ENCODE measurements at regions not wholly inside any gene's neighbourhood (a gene's known extent, or its start where the extent isn't known, plus 50 kb on each side); places are given as distances from the start of the nearest gene placed in this dataset.

DNA sequence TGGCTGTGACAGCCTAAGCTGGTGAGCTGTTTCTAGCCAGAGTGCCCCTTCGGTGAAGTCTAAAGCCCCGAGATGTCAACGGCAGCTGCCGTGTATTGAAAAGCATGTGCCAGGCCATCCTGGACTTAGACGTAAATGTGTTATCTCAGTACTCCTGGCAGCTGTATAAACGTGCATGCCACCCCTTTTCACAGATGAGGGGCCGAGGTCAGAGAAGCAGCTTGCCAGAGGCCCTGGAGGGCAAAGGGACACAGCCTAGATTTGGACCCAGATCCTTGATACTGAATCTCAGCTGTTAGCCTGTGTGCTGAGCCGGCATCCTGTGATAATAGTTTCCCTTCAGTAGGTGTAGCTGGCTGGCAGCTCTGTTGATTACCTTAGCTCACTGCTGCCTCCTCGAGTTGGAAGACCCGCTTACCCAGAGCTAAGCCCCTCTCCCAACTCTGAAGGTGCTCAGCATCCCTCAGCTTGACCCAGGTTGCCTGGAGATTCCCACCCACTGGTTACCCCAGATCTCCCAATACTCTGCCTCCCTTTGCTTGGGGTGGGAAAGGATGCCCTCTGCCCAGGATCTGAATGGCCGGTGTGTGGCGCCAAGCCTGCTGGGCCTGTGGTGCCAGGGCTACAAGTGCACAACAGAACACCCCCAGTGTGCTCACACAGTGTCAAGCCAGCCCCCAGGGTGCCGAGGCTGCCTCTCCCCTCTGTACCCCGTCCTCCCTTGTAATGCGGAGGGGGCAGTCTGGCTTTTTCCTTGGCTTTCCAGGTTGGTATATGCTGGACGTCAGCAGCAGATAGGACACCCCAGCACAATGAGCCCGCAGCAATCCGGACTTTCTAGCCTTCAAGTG lies 59.8 kb upstream of the WNT7B start:
- TF ChIP-seq, protein P1, sequence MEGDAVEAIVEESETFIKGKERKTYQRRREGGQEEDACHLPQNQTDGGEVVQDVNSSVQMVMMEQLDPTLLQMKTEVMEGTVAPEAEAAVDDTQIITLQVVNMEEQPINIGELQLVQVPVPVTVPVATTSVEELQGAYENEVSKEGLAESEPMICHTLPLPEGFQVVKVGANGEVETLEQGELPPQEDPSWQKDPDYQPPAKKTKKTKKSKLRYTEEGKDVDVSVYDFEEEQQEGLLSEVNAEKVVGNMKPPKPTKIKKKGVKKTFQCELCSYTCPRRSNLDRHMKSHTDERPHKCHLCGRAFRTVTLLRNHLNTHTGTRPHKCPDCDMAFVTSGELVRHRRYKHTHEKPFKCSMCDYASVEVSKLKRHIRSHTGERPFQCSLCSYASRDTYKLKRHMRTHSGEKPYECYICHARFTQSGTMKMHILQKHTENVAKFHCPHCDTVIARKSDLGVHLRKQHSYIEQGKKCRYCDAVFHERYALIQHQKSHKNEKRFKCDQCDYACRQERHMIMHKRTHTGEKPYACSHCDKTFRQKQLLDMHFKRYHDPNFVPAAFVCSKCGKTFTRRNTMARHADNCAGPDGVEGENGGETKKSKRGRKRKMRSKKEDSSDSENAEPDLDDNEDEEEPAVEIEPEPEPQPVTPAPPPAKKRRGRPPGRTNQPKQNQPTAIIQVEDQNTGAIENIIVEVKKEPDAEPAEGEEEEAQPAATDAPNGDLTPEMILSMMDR (IDR thresholded peaks at IDR 0.05) = no peak
- no peak for TF ChIP-seq POLR2A (IDR thresholded peaks at IDR 0.05)

All from adrenal gland (tissue), 5 donors.